GM23338 (cell line): ENCODE measurements at regions not wholly inside any gene's neighbourhood (a gene's known extent, or its start where the extent isn't known, plus 50 kb on each side); places are given as distances from the start of the nearest gene placed in this dataset.

ENCODE experiments used
- ATAC-seq: fragments of 200-7000 bp; cut with Tn5 transposase; 3 replicates; pipeline ENCODE4 v1.9.1; 2020
- DNase-seq: peaks from one replicate; pipeline ENCODE4 v3.0.0-alpha.2; 2015; ENCODE audit warnings: low spot score
- H2AFZ ChIP-seq: fragments of 200-600 bp; sonication (generic); 2 replicates; pipeline ENCODE4 v1.8.0; 2016; ENCODE audit warnings: antibody characterized with exemption, mild to moderate bottlenecking, moderate library complexity
- H3F3A ChIP-seq: fragments of 200-600 bp; sonication (generic); replicated peaks from 2 replicates; pipeline ENCODE4 v1.8.0; 2017; ENCODE audit warnings: antibody characterized with exemption, mixed run types, low read depth
- H3K27ac ChIP-seq: fragments of 200-600 bp; sonication (generic); 2 replicates; pipeline ENCODE4 v1.6.1; 2016; ENCODE audit warnings: low read depth
- H3K27me3 ChIP-seq: fragments of 200-600 bp; sonication (generic); 2 replicates; pipeline ENCODE4 v1.8.0; 2016; ENCODE audit warnings: mild to moderate bottlenecking, mixed run types, moderate library complexity; ENCODE audit not compliant: insufficient read depth
- H3K36me3 ChIP-seq: fragments of 200-600 bp; sonication (generic); 2 replicates; pipeline ENCODE4 v1.8.0; 2016; ENCODE audit warnings: mild to moderate bottlenecking; ENCODE audit not compliant: insufficient read depth
- H3K4me1 ChIP-seq: fragments of 200-600 bp; sonication (generic); 2 replicates; pipeline ENCODE4 v1.8.0; 2016; ENCODE audit warnings: mild to moderate bottlenecking, moderate library complexity; ENCODE audit not compliant: insufficient read depth
- H3K4me2 ChIP-seq: fragments of 200-600 bp; sonication (generic); 2 replicates; pipeline ENCODE4 v1.7.1; 2017; ENCODE audit warnings: mixed run types
- H3K4me3 ChIP-seq: fragments of 200-600 bp; sonication (generic); 2 replicates; pipeline ENCODE4 v1.6.1; 2016; ENCODE audit warnings: mixed run types
- H3K79me2 ChIP-seq: fragments of 200-600 bp; sonication (generic); replicated peaks from 2 replicates; pipeline ENCODE4 v1.8.0; 2017; ENCODE audit warnings: mild to moderate bottlenecking; ENCODE audit not compliant: insufficient read depth
- H3K9me2 ChIP-seq: fragments of 200-600 bp; sonication (generic); 2 replicates; pipeline ENCODE4 v1.8.0; 2017; ENCODE audit not compliant: insufficient read depth
- H4K20me1 ChIP-seq: fragments of 200-600 bp; sonication (generic); replicated peaks from 2 replicates; pipeline ENCODE4 v1.8.0; 2017; ENCODE audit warnings: mild to moderate bottlenecking; ENCODE audit not compliant: insufficient read depth
- H3K27ac Mint-ChIP-seq: 2 replicates; pipeline ENCODE4 v1.8.0; 2020; ENCODE audit warnings: inconsistent platforms, mild to moderate bottlenecking, moderate library complexity, mixed read lengths
- H3K27me3 Mint-ChIP-seq: 3 replicates; pipeline ENCODE4 v1.8.0; 2022; ENCODE audit warnings: low read depth, mild to moderate bottlenecking, moderate library complexity, mixed read lengths, inconsistent platforms; ENCODE audit not compliant: insufficient read depth, poor library complexity
- H3K36me3 Mint-ChIP-seq: 3 replicates; pipeline ENCODE4 v1.8.0; 2021; ENCODE audit warnings: low read depth, mild to moderate bottlenecking, inconsistent platforms, moderate library complexity, mixed read lengths
- H3K4me1 Mint-ChIP-seq: 3 replicates; pipeline ENCODE4 v1.8.0; 2020; ENCODE audit warnings: mild to moderate bottlenecking, inconsistent platforms, mixed read lengths
- H3K4me3 Mint-ChIP-seq: 3 replicates; pipeline ENCODE4 v1.8.0; 2021; ENCODE audit warnings: moderate library complexity, mild to moderate bottlenecking, inconsistent platforms, mixed read lengths
- H3K9me3 Mint-ChIP-seq: 3 replicates; pipeline ENCODE4 v1.8.0; 2020; ENCODE audit warnings: moderate library complexity, mild to moderate bottlenecking, inconsistent platforms, mixed read lengths
- CTCF ChIP-seq, 2 experiments: fragments of 200-600 bp in 1 of 2; sonication (generic) in 1 of 2; conservative IDR thresholded peaks; 2 replicates each; pipeline versions ENCODE4 v1.5.1 to v1.6.1; 2016 to 2017; ENCODE audit warnings: antibody characterized with exemption in 2 of 2, low read depth in 2 of 2, mild to moderate bottlenecking in 2 of 2, moderate library complexity in 1 of 2
- ZNF462 ChIP-seq: fragments of 250-450 bp; sonication (Bioruptor Pico); IDR thresholded peaks from 2 replicates; pipeline ENCODE4 v1.5.0; 2020; ENCODE audit warnings: mild to moderate bottlenecking, moderate library complexity
- TF ChIP-seq, protein P1 (sequence below): IDR thresholded peaks from one replicate; pipeline ENCODE4 v1.6.1; 2018; ENCODE audit warnings: antibody characterized with exemption; ENCODE audit not compliant: unreplicated experiment

GRCh38 chr11:18844753-18845367, 53.3 kb upstream of the PTPN5 start:
- H3K4me3 Mint-ChIP-seq: no peak overlapping the region
- peaks cover 8% of the 10 kb centered on the region; the same call in 2 of the 3 replicates for H3K9me3 Mint-ChIP-seq
- no peaks in the 10 kb centered on the region for H3K36me3 ChIP-seq
- peak; percentile 98 for ATAC-seq
- no peaks in the 10 kb centered on the region for H3K27me3 ChIP-seq
- no peak overlapping the region for H3K27ac Mint-ChIP-seq
- H3K9me2 ChIP-seq: peaks cover 2% of the 10 kb centered on the region; the same call in 1 of the 2 replicates
- no peaks in the 10 kb centered on the region for H3F3A ChIP-seq
- peaks cover 8% of the 10 kb centered on the region for H3K4me1 Mint-ChIP-seq
- H3K79me2 ChIP-seq: no peaks in the 10 kb centered on the region
- no peaks in the 10 kb centered on the region; the same call in 2 of the 3 replicates for H3K36me3 Mint-ChIP-seq
- H3K4me2 ChIP-seq: no peak overlapping the region
- H4K20me1 ChIP-seq: no peaks in the 10 kb centered on the region
- DNase-seq: peak; percentile 88
- H3K27ac ChIP-seq: no peak overlapping the region
- H3K4me1 ChIP-seq: no peaks in the 10 kb centered on the region; the same call in 1 of the 2 replicates
- TF ChIP-seq, protein P1, sequence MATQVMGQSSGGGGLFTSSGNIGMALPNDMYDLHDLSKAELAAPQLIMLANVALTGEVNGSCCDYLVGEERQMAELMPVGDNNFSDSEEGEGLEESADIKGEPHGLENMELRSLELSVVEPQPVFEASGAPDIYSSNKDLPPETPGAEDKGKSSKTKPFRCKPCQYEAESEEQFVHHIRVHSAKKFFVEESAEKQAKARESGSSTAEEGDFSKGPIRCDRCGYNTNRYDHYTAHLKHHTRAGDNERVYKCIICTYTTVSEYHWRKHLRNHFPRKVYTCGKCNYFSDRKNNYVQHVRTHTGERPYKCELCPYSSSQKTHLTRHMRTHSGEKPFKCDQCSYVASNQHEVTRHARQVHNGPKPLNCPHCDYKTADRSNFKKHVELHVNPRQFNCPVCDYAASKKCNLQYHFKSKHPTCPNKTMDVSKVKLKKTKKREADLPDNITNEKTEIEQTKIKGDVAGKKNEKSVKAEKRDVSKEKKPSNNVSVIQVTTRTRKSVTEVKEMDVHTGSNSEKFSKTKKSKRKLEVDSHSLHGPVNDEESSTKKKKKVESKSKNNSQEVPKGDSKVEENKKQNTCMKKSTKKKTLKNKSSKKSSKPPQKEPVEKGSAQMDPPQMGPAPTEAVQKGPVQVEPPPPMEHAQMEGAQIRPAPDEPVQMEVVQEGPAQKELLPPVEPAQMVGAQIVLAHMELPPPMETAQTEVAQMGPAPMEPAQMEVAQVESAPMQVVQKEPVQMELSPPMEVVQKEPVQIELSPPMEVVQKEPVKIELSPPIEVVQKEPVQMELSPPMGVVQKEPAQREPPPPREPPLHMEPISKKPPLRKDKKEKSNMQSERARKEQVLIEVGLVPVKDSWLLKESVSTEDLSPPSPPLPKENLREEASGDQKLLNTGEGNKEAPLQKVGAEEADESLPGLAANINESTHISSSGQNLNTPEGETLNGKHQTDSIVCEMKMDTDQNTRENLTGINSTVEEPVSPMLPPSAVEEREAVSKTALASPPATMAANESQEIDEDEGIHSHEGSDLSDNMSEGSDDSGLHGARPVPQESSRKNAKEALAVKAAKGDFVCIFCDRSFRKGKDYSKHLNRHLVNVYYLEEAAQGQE: no peak
- TF ChIP-seq ZNF462 (CRISPR knock-in tag) (peak; percentile 39; the same call in 1 of the 2 replicates), CTCF (conservative IDR thresholded peaks at IDR 0.05; ENCODE audit: low read depth in 2 of 2) (peak; percentile 73 to 86)
- H2AFZ ChIP-seq: 0 out of 2 replicates have a peak overlapping the region, but pooled peaks have one; percentile 3
- H3K27me3 Mint-ChIP-seq: peaks cover 5% of the 10 kb centered on the region
- no peak overlapping the region for H3K4me3 ChIP-seq
